ENCODE measurements at regions not wholly inside any gene's neighbourhood (a gene's known extent, or its start where the extent isn't known, plus 50 kb on each side); places are given as distances from the start of the nearest gene placed in this dataset.
A peak's percentile ranks its signal among the peaks of the same experiment; 100 is the strongest.

DNA sequence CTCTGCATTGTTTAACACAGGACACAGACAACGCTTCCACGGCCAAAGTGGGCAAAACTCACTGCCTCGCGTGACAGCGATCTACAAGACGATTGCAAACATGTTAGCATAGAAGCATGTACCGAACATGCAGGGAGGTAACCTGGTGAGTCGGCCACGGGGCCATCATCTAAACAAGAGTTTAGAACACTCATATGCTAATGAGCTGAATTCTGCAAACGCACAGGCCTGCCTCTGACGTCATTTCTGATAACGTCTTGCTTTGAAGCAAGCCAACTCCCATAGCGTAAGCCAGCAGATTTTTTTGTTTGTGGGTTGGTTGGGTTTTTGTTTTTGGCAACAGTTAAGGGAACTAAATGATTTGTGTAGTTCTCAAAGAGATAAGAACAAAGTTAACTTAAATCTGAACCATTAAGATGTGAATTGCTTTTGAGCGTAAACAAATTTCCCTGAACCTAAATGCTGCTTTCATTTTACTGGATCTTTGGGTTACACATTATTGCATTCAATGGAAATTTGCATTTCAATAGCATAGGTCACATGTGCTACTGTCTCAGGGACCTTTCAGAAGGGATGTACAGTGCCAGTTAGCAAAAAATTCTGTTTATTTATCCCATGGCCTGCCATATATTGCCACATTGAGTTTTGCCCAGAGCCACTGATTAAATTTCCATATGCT, 184.5 kb upstream of the PDE10A start:
- Histone ChIP-seq H3K4me1 (peaks cover 4 to 10% (median 5%) of the 10 kb centered on the region in 4 donors), H3K4me3 (no peak overlapping the region), H3K9me3 (no peaks in the 10 kb centered on the region), H3K27ac (no peak overlapping the region), H3K36me3 (no peaks in the 10 kb centered on the region), H3K27me3 (no peaks in the 10 kb centered on the region)
- WGBS, 2 donors: 65 to 66% methylated on average over 14 of the region's 14 CpGs
- peak in 1 of 2 donors; percentile 18 for ATAC-seq (ENCODE audit: low FRiP score in 2 of 2)
- TF ChIP-seq, protein P1, sequence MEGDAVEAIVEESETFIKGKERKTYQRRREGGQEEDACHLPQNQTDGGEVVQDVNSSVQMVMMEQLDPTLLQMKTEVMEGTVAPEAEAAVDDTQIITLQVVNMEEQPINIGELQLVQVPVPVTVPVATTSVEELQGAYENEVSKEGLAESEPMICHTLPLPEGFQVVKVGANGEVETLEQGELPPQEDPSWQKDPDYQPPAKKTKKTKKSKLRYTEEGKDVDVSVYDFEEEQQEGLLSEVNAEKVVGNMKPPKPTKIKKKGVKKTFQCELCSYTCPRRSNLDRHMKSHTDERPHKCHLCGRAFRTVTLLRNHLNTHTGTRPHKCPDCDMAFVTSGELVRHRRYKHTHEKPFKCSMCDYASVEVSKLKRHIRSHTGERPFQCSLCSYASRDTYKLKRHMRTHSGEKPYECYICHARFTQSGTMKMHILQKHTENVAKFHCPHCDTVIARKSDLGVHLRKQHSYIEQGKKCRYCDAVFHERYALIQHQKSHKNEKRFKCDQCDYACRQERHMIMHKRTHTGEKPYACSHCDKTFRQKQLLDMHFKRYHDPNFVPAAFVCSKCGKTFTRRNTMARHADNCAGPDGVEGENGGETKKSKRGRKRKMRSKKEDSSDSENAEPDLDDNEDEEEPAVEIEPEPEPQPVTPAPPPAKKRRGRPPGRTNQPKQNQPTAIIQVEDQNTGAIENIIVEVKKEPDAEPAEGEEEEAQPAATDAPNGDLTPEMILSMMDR (IDR thresholded peaks at IDR 0.05): no peak
- TF ChIP-seq POLR2A (IDR thresholded peaks at IDR 0.05) (no peak), EP300 (IDR thresholded peaks at IDR 0.05) (no peak), POLR2AphosphoS5 (IDR thresholded peaks at IDR 0.05) (no peak)
- DNase-seq: no peak

DNA sequence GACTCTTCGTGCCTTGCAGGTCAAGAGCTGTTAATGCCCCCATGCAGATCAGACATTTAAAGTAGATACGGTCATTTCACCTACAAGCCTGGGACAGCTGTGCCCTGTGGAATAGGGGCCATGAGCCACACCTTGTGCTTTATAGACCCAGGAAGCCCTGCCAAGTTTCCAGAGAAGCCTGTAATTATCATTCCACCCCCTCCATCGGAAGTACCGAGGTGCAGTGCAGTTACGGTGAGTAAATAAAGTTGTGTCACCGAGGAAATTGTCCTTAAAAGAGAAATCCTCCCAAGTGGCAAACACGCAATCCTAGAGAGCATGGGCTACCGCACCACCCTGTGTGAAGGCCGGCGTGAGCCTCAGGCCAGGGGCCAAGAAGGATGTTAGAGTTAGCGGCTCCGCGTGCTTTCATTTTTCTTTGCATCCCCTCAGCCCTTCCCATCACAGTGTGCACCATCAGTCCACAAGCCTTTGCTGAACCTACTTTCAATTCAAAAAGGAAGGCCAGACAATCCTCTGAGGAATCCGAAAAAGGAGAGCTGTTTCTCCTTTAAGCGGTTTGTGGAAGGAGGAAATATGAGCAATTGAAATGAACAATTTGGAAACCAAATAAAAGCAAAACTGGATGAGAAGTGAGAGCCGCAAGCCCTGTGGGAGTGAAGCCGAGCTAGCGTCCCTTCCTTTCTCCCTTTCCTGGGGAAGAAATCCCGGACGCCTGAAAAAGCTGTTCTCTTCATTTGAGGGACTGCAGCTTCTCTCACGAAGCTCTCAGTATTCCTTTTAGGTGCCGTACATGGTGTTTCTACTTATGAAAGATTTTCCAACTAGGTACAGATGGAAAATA, 183.3 kb upstream of the PDE10A start:
- H3K4me3 ChIP-seq: peak overlapping the region in 1 of 4 donors; percentile 22
- DNase-seq: no peak
- no peaks in the 10 kb centered on the region for H3K9me3 ChIP-seq
- TF ChIP-seq POLR2A (IDR thresholded peaks at IDR 0.05) (no peak), EP300 (IDR thresholded peaks at IDR 0.05) (no peak)
- TF ChIP-seq, protein P1 (IDR thresholded peaks at IDR 0.05): no peak
- H3K27me3 ChIP-seq: no peaks in the 10 kb centered on the region
- peak in 1 of 2 donors; percentile 40 for ATAC-seq (ENCODE audit: low FRiP score in 2 of 2)
- 55 to 63% methylated on average over 15 to 22 of the region's 22 CpGs for WGBS, 2 donors
- no peaks in the 10 kb centered on the region for H3K36me3 ChIP-seq
- H3K4me1 ChIP-seq: peaks cover 4 to 10% (median 5%) of the 10 kb centered on the region in 4 donors
- no peak overlapping the region for H3K27ac ChIP-seq

DNA sequence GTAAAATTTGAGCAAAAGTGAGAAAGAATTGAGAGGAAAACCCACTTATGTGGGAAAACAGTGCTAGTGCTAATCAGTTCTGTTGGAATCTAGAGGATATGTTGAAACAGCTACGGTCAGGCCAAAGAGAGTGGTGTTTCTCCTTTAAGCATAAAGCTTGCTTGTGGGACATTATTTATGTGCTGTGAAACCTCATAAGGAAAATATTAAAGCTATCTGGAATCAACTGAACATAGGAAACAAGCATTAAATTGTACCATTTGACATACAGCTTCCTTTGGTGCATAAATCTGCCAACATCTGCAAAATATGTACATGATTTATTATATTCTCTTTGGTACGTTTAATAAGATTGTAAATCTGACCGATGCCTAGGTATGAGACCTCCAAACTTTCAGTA, 182.5 kb upstream of the PDE10A start:
- H3K36me3 ChIP-seq: no peaks in the 10 kb centered on the region
- WGBS, 2 donors: 49 to 56% methylated on average over 3 of the region's 3 CpGs
- H3K4me1 ChIP-seq: peaks cover 4 to 10% (median 5%) of the 10 kb centered on the region in 4 donors
- no peak for TF ChIP-seq POLR2A (IDR thresholded peaks at IDR 0.05)
- no peak for TF ChIP-seq POLR2AphosphoS5 (IDR thresholded peaks at IDR 0.05)
- TF ChIP-seq EP300 (IDR thresholded peaks at IDR 0.05): no peak
- TF ChIP-seq, protein P1 (IDR thresholded peaks at IDR 0.05): no peak
- DNase-seq (no peak), ATAC-seq (ENCODE audit: low FRiP score in 2 of 2) (no peak)
- no peak overlapping the region for H3K4me3 ChIP-seq
- no peaks in the 10 kb centered on the region for H3K27me3 ChIP-seq
- no peak overlapping the region for H3K27ac ChIP-seq
- H3K9me3 ChIP-seq: no peaks in the 10 kb centered on the region

DNA sequence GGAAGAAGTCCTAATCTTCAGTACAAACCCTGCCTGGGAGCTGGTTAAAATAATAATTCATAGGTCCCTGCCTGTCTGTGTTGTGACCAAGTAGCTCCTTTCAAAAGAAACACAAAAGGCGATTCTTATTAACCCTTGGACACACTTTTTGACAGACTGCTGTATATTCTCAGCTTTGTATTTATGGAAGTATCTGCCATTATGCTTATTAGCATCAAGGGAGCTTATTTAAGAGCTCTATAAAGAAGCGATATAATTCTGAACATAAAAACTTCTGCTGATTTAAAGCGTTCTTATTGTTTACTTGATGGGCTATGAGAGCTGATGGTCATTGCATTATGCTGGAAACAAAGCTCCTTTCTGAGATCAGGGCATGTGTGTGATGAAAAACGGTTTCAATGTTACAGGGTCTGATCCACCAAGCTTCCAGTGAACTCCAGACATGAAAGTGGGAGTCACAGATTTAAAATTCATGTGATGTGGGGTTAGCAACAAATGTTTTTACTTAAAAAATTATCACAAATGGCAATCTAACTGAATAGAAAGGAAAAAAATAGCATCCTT, 181.8 kb upstream of the PDE10A start:
- Histone ChIP-seq H3K27me3 (no peaks in the 10 kb centered on the region), H3K4me3 (no peak overlapping the region), H3K4me1 (peaks cover 0 to 5% (median under 1%) of the 10 kb centered on the region in 4 donors), H3K9me3 (no peaks in the 10 kb centered on the region), H3K36me3 (no peaks in the 10 kb centered on the region), H3K27ac (no peak overlapping the region)
- no peak for ATAC-seq (ENCODE audit: low FRiP score in 2 of 2)
- DNase-seq: no peak
- no peak for TF ChIP-seq POLR2AphosphoS5 (IDR thresholded peaks at IDR 0.05)
- TF ChIP-seq, protein P1 (IDR thresholded peaks at IDR 0.05): no peak
- no peak for TF ChIP-seq EP300 (IDR thresholded peaks at IDR 0.05)
- 75 to 78% methylated on average over 4 of the region's 4 CpGs for WGBS, 2 donors
